Stimulated activated naive B cell treated with anti-CD40 and anti-IgM and Interleukin-4, amounts not matched to agents 10 μg/mL and 1 μg/mL and 100 μg/mL, for 72 hours (primary cell): ENCODE measurements at regions not wholly inside any gene's neighbourhood (a gene's known extent, or its start where the extent isn't known, plus 50 kb on each side); places are given as distances from the start of the nearest gene placed in this dataset.
"Not testable (repeated sequence)": the region's sequence is repeated elsewhere in the genome, so short reads cannot be mapped to it uniquely, and the experiment has no call there.

Experiments
- ATAC-seq, 2 donors: fragments of 150-1000 bp; cut with Tn5 transposase; replicated peaks; 2 replicates each; pipeline ENCODE4 v1.10.0; 2021; ENCODE audit warnings: moderate library complexity in 1 of 2
- DNase-seq: peaks from one replicate; pipeline ENCODE4 v3.0.0; 2021
- H3K27ac Mint-ChIP-seq: one replicate; pipeline ENCODE4 v1.8.0; 2022; ENCODE audit warnings: mild to moderate bottlenecking, mixed read lengths
- H3K27me3 Mint-ChIP-seq, 2 donors: one replicate each; pipeline ENCODE4 v1.8.0; 2022; ENCODE audit warnings: mixed read lengths in 2 of 2
- H3K36me3 Mint-ChIP-seq, 2 donors: one replicate each; pipeline ENCODE4 v1.8.0; 2022; ENCODE audit warnings: mixed read lengths in 2 of 2, mild to moderate bottlenecking in 1 of 2
- H3K4me1 Mint-ChIP-seq, 2 donors: one replicate each; pipeline ENCODE4 v1.8.0; 2022; ENCODE audit warnings: mixed read lengths in 2 of 2, mild to moderate bottlenecking in 1 of 2
- H3K4me3 Mint-ChIP-seq, 2 donors: one replicate each; pipeline ENCODE4 v1.8.0; 2022; ENCODE audit warnings: mild to moderate bottlenecking in 2 of 2, mixed read lengths in 2 of 2, moderate library complexity in 1 of 2
- H3K9me3 Mint-ChIP-seq, 2 donors: one replicate each; pipeline ENCODE4 v1.8.0; 2022; ENCODE audit warnings: mixed read lengths in 2 of 2, mild to moderate bottlenecking in 1 of 2

GRCh38 chr7:63039882-63040281 lies 958.8 kb upstream of the ZNF722 start:
- Mint-ChIP-seq H3K4me3 (no peak overlapping the region), H3K4me1 (no peaks in the 10 kb centered on the region), H3K36me3 (no peaks in the 10 kb centered on the region), H3K27ac (no peak overlapping the region), H3K9me3 (peaks cover 30 to 43% of the 10 kb centered on the region in 2 donors), H3K27me3 (no peaks in the 10 kb centered on the region)
- DNase-seq: no peak
- ATAC-seq: no peak

GRCh38 chr7:63040336-63040735 lies 958.3 kb upstream of the ZNF722 start:
- ATAC-seq (no peak), DNase-seq (no peak)
- peaks cover 28 to 41% of the 10 kb centered on the region in 2 donors for H3K9me3 Mint-ChIP-seq
- H3K27me3 Mint-ChIP-seq: no peaks in the 10 kb centered on the region
- H3K27ac Mint-ChIP-seq: no peak overlapping the region
- H3K4me1 Mint-ChIP-seq: no peaks in the 10 kb centered on the region
- H3K36me3 Mint-ChIP-seq: no peaks in the 10 kb centered on the region
- H3K4me3 Mint-ChIP-seq: no peak overlapping the region

- ATAC-seq (no peak), DNase-seq (no peak)
- H3K27ac Mint-ChIP-seq: no peak overlapping the region
- H3K4me3 Mint-ChIP-seq: no peak overlapping the region
- H3K27me3 Mint-ChIP-seq: no peaks in the 10 kb centered on the region
- peaks cover 26 to 36% of the 10 kb centered on the region in 2 donors for H3K9me3 Mint-ChIP-seq
- H3K4me1 Mint-ChIP-seq: no peaks in the 10 kb centered on the region
- no peaks in the 10 kb centered on the region for H3K36me3 Mint-ChIP-seq
These were observed 957.6 kb upstream of the ZNF722 start for GRCh38 chr7:63040966-63041610.

- Mint-ChIP-seq H3K27ac (no peak overlapping the region), H3K4me1 (no peaks in the 10 kb centered on the region), H3K36me3 (no peaks in the 10 kb centered on the region), H3K9me3 (peaks cover 24 to 32% of the 10 kb centered on the region in 2 donors), H3K4me3 (no peak overlapping the region), H3K27me3 (no peaks in the 10 kb centered on the region)
- DNase-seq (no peak), ATAC-seq (no peak)
These were observed 956.9 kb upstream of the ZNF722 start for GRCh38 chr7:63041786-63042185.

- Mint-ChIP-seq H3K9me3 (peaks cover 23 to 24% of the 10 kb centered on the region in 2 donors), H3K36me3 (no peaks in the 10 kb centered on the region), H3K4me3 (no peak overlapping the region), H3K4me1 (no peaks in the 10 kb centered on the region), H3K27ac (no peak overlapping the region), H3K27me3 (no peaks in the 10 kb centered on the region)
- DNase-seq (no peak), ATAC-seq (no peak)
These were observed 955.7 kb upstream of the ZNF722 start for GRCh38 chr7:63042730-63043511.

GRCh38 chr7:63043657-63044543 lies 954.7 kb upstream of the ZNF722 start:
- no peaks in the 10 kb centered on the region for H3K4me1 Mint-ChIP-seq
- H3K9me3 Mint-ChIP-seq: peaks cover 22 to 26% of the 10 kb centered on the region in 2 donors
- H3K4me3 Mint-ChIP-seq: no peak overlapping the region
- no peak for ATAC-seq
- no peaks in the 10 kb centered on the region for H3K27me3 Mint-ChIP-seq
- no peak for DNase-seq
- H3K27ac Mint-ChIP-seq: no peak overlapping the region
- no peaks in the 10 kb centered on the region for H3K36me3 Mint-ChIP-seq

- peaks cover 17 to 22% of the 10 kb centered on the region in 2 donors for H3K9me3 Mint-ChIP-seq
- DNase-seq (no peak), ATAC-seq (no peak)
- no peaks in the 10 kb centered on the region for H3K27me3 Mint-ChIP-seq
- H3K4me1 Mint-ChIP-seq: no peaks in the 10 kb centered on the region
- H3K36me3 Mint-ChIP-seq: no peaks in the 10 kb centered on the region
- H3K4me3 Mint-ChIP-seq: no peak overlapping the region
- H3K27ac Mint-ChIP-seq: no peak overlapping the region
These were observed 953.9 kb upstream of the ZNF722 start for GRCh38 chr7:63044721-63045120.

GRCh38 chr7:63045575-63045974 lies 953.1 kb upstream of the ZNF722 start:
- peaks cover 15 to 25% of the 10 kb centered on the region in 2 donors for H3K9me3 Mint-ChIP-seq

GRCh38 chr7:63046612-63047011 lies 952.0 kb upstream of the ZNF722 start:
- Mint-ChIP-seq H3K4me3 (no peak overlapping the region), H3K27me3 (no peaks in the 10 kb centered on the region), H3K9me3 (peaks cover 18 to 28% of the 10 kb centered on the region in 2 donors), H3K36me3 (no peaks in the 10 kb centered on the region), H3K4me1 (no peaks in the 10 kb centered on the region), H3K27ac (no peak overlapping the region)
- no peak for DNase-seq
- ATAC-seq: no peak

More at GRCh38 chr7:63045575-63045974, 953.1 kb upstream of the ZNF722 start:
- H3K4me1 Mint-ChIP-seq: no peaks in the 10 kb centered on the region
- H3K36me3 Mint-ChIP-seq: no peaks in the 10 kb centered on the region
- ATAC-seq (no peak), DNase-seq (no peak)
- H3K27me3 Mint-ChIP-seq: no peaks in the 10 kb centered on the region
- no peak overlapping the region for H3K4me3 Mint-ChIP-seq
- H3K27ac Mint-ChIP-seq: no peak overlapping the region

GRCh38 chr7:63047061-63047460 lies 951.6 kb upstream of the ZNF722 start:
- Mint-ChIP-seq H3K27me3 (no peaks in the 10 kb centered on the region), H3K4me3 (no peak overlapping the region), H3K9me3 (peaks cover 18 to 30% of the 10 kb centered on the region in 2 donors), H3K4me1 (no peaks in the 10 kb centered on the region), H3K27ac (no peak overlapping the region), H3K36me3 (no peaks in the 10 kb centered on the region)
- no peak for DNase-seq
- ATAC-seq: no peak

GRCh38 chr7:63047546-63047945 lies 951.1 kb upstream of the ZNF722 start:
- H3K9me3 Mint-ChIP-seq: peaks cover 18 to 30% of the 10 kb centered on the region in 2 donors
- H3K27ac Mint-ChIP-seq: no peak overlapping the region
- DNase-seq (no peak), ATAC-seq (no peak)
- no peaks in the 10 kb centered on the region for H3K4me1 Mint-ChIP-seq
- H3K27me3 Mint-ChIP-seq: no peaks in the 10 kb centered on the region
- no peak overlapping the region for H3K4me3 Mint-ChIP-seq
- no peaks in the 10 kb centered on the region for H3K36me3 Mint-ChIP-seq

- Mint-ChIP-seq H3K4me1 (no peaks in the 10 kb centered on the region), H3K27me3 (no peaks in the 10 kb centered on the region)
These were observed 944.4 kb upstream of the ZNF722 start for GRCh38 chr7:63054191-63054661.

GRCh38 chr7:63057265-63057664 lies 941.4 kb upstream of the ZNF722 start:
- H3K4me1 Mint-ChIP-seq: no peaks in the 10 kb centered on the region
- H3K27ac Mint-ChIP-seq: no peak overlapping the region
- H3K36me3 Mint-ChIP-seq: peaks cover 0 to 2% of the 10 kb centered on the region in 2 donors
- DNase-seq (no peak), ATAC-seq (no peak)
- H3K4me3 Mint-ChIP-seq: no peak overlapping the region
- H3K9me3 Mint-ChIP-seq: peaks cover 0 to 3% of the 10 kb centered on the region in 2 donors
- H3K27me3 Mint-ChIP-seq: no peaks in the 10 kb centered on the region

More at GRCh38 chr7:63054191-63054661, 944.4 kb upstream of the ZNF722 start:
- no peak for ATAC-seq
- peaks cover 7 to 12% of the 10 kb centered on the region in 2 donors for H3K9me3 Mint-ChIP-seq
- peaks cover 0 to 2% of the 10 kb centered on the region in 2 donors for H3K36me3 Mint-ChIP-seq
- no peak for DNase-seq
- H3K4me3 Mint-ChIP-seq: no peak overlapping the region
- H3K27ac Mint-ChIP-seq: no peak overlapping the region

- H3K27ac Mint-ChIP-seq, DNase-seq, H3K4me3 Mint-ChIP-seq, H3K36me3 Mint-ChIP-seq, ATAC-seq, H3K4me1 Mint-ChIP-seq, H3K27me3 Mint-ChIP-seq, H3K9me3 Mint-ChIP-seq: not testable (repeated sequence)
These were observed 937.9 kb upstream of the ZNF722 start for GRCh38 chr7:63060701-63061100.
